BJ (cell line): ENCODE measurements at regions not wholly inside any gene's neighbourhood (a gene's known extent, or its start where the extent isn't known, plus 50 kb on each side); places are given as distances from the start of the nearest gene placed in this dataset.

Experiments
- CTCF ChIA-PET: fragments of 350-600 bp; formaldehyde crosslinking; extraction: SDS; loops from one replicate; lab custom pipeline; 2021; ENCODE audit warnings: antibody characterized with exemption, inconsistent platforms; lab: Yijun Ruan, JAX
- POLR2A ChIA-PET: fragments of 300-600 bp; sonication (Branson Sonifier 250); formaldehyde crosslinking; extraction: SDS; loops from one replicate; lab custom pipeline; 2021; ENCODE audit warnings: antibody characterized with exemption; lab: Charles Lee
- DNase-seq: peaks from one replicate; pipeline ENCODE4 v3.0.0-alpha.2; 2011; ENCODE audit warnings: low read depth
- H3K27me3 ChIP-seq: 2 replicates; pipeline ENCODE4 v1.6.0; 2011; ENCODE audit warnings: low read length; ENCODE audit not compliant: control insufficient read depth, insufficient read depth
- H3K36me3 ChIP-seq: 2 replicates; pipeline ENCODE4 v1.5.1; 2011; ENCODE audit warnings: low read length; ENCODE audit not compliant: control insufficient read depth, insufficient read depth
- H3K4me3 ChIP-seq: 2 replicates; pipeline ENCODE4 v1.5.1; 2011; ENCODE audit warnings: low read depth, mild to moderate bottlenecking, control low read depth, low read length
- TF ChIP-seq, protein P1 (sequence below): IDR thresholded peaks from 2 replicates; pipeline ENCODE4 v1.5.1; 2011; ENCODE audit warnings: low read depth, mild to moderate bottlenecking, control low read depth, inconsistent platforms, low read length, moderate library complexity; ENCODE audit not compliant: insufficient read depth

GRCh38 chr10:123409426-123409825 is 255.2 kb downstream of the BUB3 start:
- H3K36me3 ChIP-seq = no peaks in the 10 kb centered on the region
- ChIA-PET POLR2A (no interaction called here), CTCF (no interaction called here)
- H3K27me3 ChIP-seq = no peaks in the 10 kb centered on the region
- TF ChIP-seq, protein P1, sequence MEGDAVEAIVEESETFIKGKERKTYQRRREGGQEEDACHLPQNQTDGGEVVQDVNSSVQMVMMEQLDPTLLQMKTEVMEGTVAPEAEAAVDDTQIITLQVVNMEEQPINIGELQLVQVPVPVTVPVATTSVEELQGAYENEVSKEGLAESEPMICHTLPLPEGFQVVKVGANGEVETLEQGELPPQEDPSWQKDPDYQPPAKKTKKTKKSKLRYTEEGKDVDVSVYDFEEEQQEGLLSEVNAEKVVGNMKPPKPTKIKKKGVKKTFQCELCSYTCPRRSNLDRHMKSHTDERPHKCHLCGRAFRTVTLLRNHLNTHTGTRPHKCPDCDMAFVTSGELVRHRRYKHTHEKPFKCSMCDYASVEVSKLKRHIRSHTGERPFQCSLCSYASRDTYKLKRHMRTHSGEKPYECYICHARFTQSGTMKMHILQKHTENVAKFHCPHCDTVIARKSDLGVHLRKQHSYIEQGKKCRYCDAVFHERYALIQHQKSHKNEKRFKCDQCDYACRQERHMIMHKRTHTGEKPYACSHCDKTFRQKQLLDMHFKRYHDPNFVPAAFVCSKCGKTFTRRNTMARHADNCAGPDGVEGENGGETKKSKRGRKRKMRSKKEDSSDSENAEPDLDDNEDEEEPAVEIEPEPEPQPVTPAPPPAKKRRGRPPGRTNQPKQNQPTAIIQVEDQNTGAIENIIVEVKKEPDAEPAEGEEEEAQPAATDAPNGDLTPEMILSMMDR = no peak
- no peak overlapping the region for H3K4me3 ChIP-seq
- DNase-seq = no peak

- CTCF ChIA-PET = no interaction called here
- no peaks in the 10 kb centered on the region for H3K27me3 ChIP-seq
- H3K4me3 ChIP-seq = no peak overlapping the region
- TF ChIP-seq, protein P1 = no peak
- DNase-seq = no peak
- no peaks in the 10 kb centered on the region for H3K36me3 ChIP-seq
- POLR2A ChIA-PET = no interaction called here
Measured at GRCh38 chr10:123409884-123410283, 255.7 kb downstream of the BUB3 start.

DNA sequence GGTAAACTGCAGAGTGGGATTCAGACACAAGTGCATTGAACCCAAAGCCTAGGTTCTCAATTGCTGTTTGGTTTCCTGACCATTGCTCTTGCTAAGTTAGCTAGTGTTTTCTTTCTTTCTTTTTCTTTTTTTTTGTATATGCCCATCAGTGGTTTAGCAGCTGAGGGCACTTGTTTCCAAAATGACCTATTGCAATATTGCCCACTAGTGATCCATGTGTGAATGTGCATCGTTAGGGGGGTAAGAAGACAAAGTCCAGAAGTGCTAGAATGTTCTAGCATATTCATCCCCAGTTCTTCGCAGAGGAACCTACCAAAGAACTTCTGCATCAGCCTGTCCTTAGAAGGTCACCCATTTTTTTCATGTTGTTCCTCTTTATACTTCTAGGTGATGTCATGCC is 252.8 kb upstream of the GPR26 start:
- ChIA-PET POLR2A (no interaction called here), CTCF (no interaction called here)
- TF ChIP-seq, protein P1 = no peak
- DNase-seq = no peak
- Histone ChIP-seq H3K27me3 (no peaks in the 10 kb centered on the region), H3K4me3 (no peak overlapping the region), H3K36me3 (no peaks in the 10 kb centered on the region)

DNA sequence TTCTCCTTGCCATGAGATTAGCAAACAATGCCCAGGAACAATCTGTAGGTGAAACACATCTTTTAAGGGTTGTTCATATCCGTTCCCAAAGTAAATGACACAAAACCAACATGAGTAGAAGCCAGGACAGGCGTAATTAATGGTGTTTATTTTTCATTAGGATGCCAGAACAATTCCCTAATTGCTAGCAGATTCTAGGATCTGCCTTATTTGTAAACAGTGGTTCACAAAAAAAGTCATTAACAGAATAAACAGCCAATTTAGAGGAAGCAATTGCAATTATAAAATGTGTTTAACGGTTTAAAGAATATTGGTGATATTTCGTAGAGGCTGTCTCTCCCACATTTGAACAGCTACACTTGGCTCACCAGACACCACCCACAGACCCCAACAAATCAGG is 250.6 kb upstream of the GPR26 start:
- H3K27me3 ChIP-seq = no peaks in the 10 kb centered on the region
- no peak for DNase-seq
- ChIA-PET POLR2A (no interaction called here), CTCF (interaction anchor here (1.1 kb wide), 1 partner anchor 769 kb away, joined by 3 read pairs; no protein-coding TSS in a partner anchor)
- H3K36me3 ChIP-seq = no peaks in the 10 kb centered on the region
- TF ChIP-seq, protein P1 = no peak
- no peak overlapping the region for H3K4me3 ChIP-seq

- TF ChIP-seq, protein P1 = no peak
- no peak overlapping the region for H3K4me3 ChIP-seq
- DNase-seq = no peak
- POLR2A ChIA-PET = no interaction called here
- no peaks in the 10 kb centered on the region for H3K27me3 ChIP-seq
- no peaks in the 10 kb centered on the region for H3K36me3 ChIP-seq
- CTCF ChIA-PET = interaction anchor here (0.9 to 1.1 kb wide), 2 partner anchors 12 to 284 kb away, joined by 3 read pairs; no protein-coding TSS in a partner anchor
Measured at GRCh38 chr10:123417414-123417813, 248.7 kb upstream of the GPR26 start.
